Esophagus squamous epithelium (tissue), 5 donors: ENCODE measurements at regions not wholly inside any gene's neighbourhood (a gene's known extent, or its start where the extent isn't known, plus 50 kb on each side); places are given as distances from the start of the nearest gene placed in this dataset.

Source experiments
- DNase-seq: peaks from one replicate; lab custom pipeline; 2025; lab: John Stamatoyannopoulos, UW
- H3K27ac ChIP-seq, 4 donors: fragments of 200-600 bp; sonication (generic); one replicate each; pipeline ENCODE4 v1.5.1; 2016 to 2019; ENCODE audit warnings: mild to moderate bottlenecking in 1 of 4
- H3K27me3 ChIP-seq, 4 donors: fragments of 200-600 bp; sonication (generic); 1 replicate in 3 of 4; 2 replicates in 1 of 4; pipeline versions ENCODE4 v1.5.1 to v1.6.0; 2017 to 2021; ENCODE audit warnings: antibody characterized with exemption in 1 of 4
- H3K36me3 ChIP-seq, 3 donors: fragments of 200-600 bp; sonication (generic); one replicate each; pipeline ENCODE4 v1.5.1; 2016 to 2019
- H3K4me1 ChIP-seq, 3 donors: fragments of 200-600 bp; sonication (generic); one replicate each; pipeline ENCODE4 v1.5.1; 2017 to 2019
- H3K4me3 ChIP-seq, 4 donors: fragments of 200-600 bp; sonication (generic); 1 replicate in 3 of 4; 2 replicates in 1 of 4; pipeline ENCODE4 v1.5.1; 2016 to 2019; ENCODE audit warnings: mild to moderate bottlenecking in 2 of 4, moderate library complexity in 1 of 4
- H3K9me3 ChIP-seq, 3 donors: fragments of 200-600 bp; sonication (generic); one replicate each; pipeline ENCODE4 v1.5.1; 2016 to 2019
- POLR2A ChIP-seq, 4 donors: fragments of 450-650 bp; IDR thresholded peaks; one replicate each; pipeline ENCODE4 v1.6.1; 2017; ENCODE audit warnings: antibody characterized with exemption in 4 of 4, mild to moderate bottlenecking in 4 of 4, moderate library complexity in 3 of 4
- WGBS, 2 donors: methylation state at CpG; one replicate each; pipeline ENCODE4 v1.1.5; 2018; 5-methylcytosine and 5-hydroxymethylcytosine counted together
- intact Hi-C: fragments of 100-400 bp; cut with DNase I; formaldehyde crosslinking; loops from one replicate; pipeline ENCODE4 v1.15.0; 2022
- TF ChIP-seq, protein P1 (sequence below), 6 experiments: fragments of 450-650 bp in 4 of 6; fragments of 200-600 bp in 2 of 6; sonication (generic) in 2 of 6; IDR thresholded peaks; one replicate each; pipeline ENCODE4 v1.5.1; 2016 to 2019; ENCODE audit warnings: antibody characterized with exemption in 6 of 6, mild to moderate bottlenecking in 4 of 6, moderate library complexity in 4 of 6
- donor health status: DM: yes; HTN: yes; CAD: no.

GRCh38 chr18:29080946-29081345, 904.0 kb upstream of the CDH2 start:
- 72 to 85% methylated on average over 3 of the region's 3 CpGs for WGBS, 2 donors
- intact Hi-C loops = no loop called here
- TF ChIP-seq, protein P1, sequence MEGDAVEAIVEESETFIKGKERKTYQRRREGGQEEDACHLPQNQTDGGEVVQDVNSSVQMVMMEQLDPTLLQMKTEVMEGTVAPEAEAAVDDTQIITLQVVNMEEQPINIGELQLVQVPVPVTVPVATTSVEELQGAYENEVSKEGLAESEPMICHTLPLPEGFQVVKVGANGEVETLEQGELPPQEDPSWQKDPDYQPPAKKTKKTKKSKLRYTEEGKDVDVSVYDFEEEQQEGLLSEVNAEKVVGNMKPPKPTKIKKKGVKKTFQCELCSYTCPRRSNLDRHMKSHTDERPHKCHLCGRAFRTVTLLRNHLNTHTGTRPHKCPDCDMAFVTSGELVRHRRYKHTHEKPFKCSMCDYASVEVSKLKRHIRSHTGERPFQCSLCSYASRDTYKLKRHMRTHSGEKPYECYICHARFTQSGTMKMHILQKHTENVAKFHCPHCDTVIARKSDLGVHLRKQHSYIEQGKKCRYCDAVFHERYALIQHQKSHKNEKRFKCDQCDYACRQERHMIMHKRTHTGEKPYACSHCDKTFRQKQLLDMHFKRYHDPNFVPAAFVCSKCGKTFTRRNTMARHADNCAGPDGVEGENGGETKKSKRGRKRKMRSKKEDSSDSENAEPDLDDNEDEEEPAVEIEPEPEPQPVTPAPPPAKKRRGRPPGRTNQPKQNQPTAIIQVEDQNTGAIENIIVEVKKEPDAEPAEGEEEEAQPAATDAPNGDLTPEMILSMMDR (IDR thresholded peaks at IDR 0.05) = no peak
- no peak for TF ChIP-seq POLR2A (IDR thresholded peaks at IDR 0.05)
- no peak for DNase-seq
- H3K4me1 ChIP-seq = peaks cover 0 to 4% (median 0%) of the 10 kb centered on the region in 3 donors
- no peak overlapping the region for H3K4me3 ChIP-seq
- no peak overlapping the region for H3K27ac ChIP-seq
- H3K36me3 ChIP-seq = no peaks in the 10 kb centered on the region
- no peaks in the 10 kb centered on the region for H3K9me3 ChIP-seq
- no peaks in the 10 kb centered on the region for H3K27me3 ChIP-seq

DNA sequence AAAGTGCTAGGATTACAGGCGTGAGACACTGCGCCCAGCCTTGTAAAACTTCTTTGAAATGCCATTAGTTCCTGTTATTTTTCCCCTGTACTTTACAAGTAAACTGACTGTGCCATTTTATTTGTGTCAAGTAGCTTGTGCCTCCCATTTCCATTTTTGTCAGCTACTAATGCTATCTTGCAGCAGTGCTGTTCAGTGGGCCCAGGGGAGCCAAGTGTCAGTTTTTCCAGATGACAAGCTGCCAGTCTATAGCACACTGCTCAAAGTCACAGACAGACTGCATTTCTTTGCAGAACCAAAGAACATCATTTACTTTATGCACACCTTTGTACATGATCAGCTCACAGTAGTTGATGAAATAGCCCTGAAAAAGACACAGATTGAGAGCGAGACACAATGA, 901.3 kb upstream of the CDH2 start:
- Histone ChIP-seq H3K4me3 (no peak overlapping the region), H3K9me3 (no peaks in the 10 kb centered on the region), H3K27ac (no peak overlapping the region), H3K36me3 (no peaks in the 10 kb centered on the region), H3K27me3 (no peaks in the 10 kb centered on the region), H3K4me1 (no peaks in the 10 kb centered on the region)
- intact Hi-C loops = no loop called here
- DNase-seq = no peak
- 74 to 92% methylated on average over 3 of the region's 3 CpGs for WGBS, 2 donors
- TF ChIP-seq, protein P1 (IDR thresholded peaks at IDR 0.05) = no peak
- TF ChIP-seq POLR2A (IDR thresholded peaks at IDR 0.05) = no peak

GRCh38 chr18:29077344-29077743, 900.4 kb upstream of the CDH2 start:
- 93 to 94% methylated on average over 5 of the region's 5 CpGs for WGBS, 2 donors
- intact Hi-C loops = no loop called here
- Histone ChIP-seq H3K27me3 (no peaks in the 10 kb centered on the region), H3K9me3 (no peaks in the 10 kb centered on the region), H3K36me3 (no peaks in the 10 kb centered on the region), H3K4me1 (no peaks in the 10 kb centered on the region), H3K4me3 (no peak overlapping the region), H3K27ac (no peak overlapping the region)
- no peak for DNase-seq
- TF ChIP-seq, protein P1 (IDR thresholded peaks at IDR 0.05) = no peak
- no peak for TF ChIP-seq POLR2A (IDR thresholded peaks at IDR 0.05)

GRCh38 chr18:29076645-29077044, 899.7 kb upstream of the CDH2 start:
- intact Hi-C loops = no loop called here
- no peak overlapping the region for H3K4me3 ChIP-seq
- H3K9me3 ChIP-seq = no peaks in the 10 kb centered on the region
- WGBS, 2 donors = 53 to 55% methylated on average over 2 of the region's 2 CpGs
- H3K4me1 ChIP-seq = no peaks in the 10 kb centered on the region
- no peaks in the 10 kb centered on the region for H3K36me3 ChIP-seq
- no peaks in the 10 kb centered on the region for H3K27me3 ChIP-seq
- no peak for DNase-seq
- TF ChIP-seq, protein P1 (IDR thresholded peaks at IDR 0.05) = no peak
- no peak for TF ChIP-seq POLR2A (IDR thresholded peaks at IDR 0.05)
- no peak overlapping the region for H3K27ac ChIP-seq

- H3K36me3 ChIP-seq = no peaks in the 10 kb centered on the region
- no peaks in the 10 kb centered on the region for H3K9me3 ChIP-seq
- intact Hi-C loops = no loop called here
- 44 to 50% methylated on average over 2 of the region's 2 CpGs for WGBS, 2 donors
- no peaks in the 10 kb centered on the region for H3K27me3 ChIP-seq
- no peaks in the 10 kb centered on the region for H3K4me1 ChIP-seq
- no peak for DNase-seq
- no peak for TF ChIP-seq POLR2A (IDR thresholded peaks at IDR 0.05)
- TF ChIP-seq, protein P1 (IDR thresholded peaks at IDR 0.05) = no peak
- no peak overlapping the region for H3K4me3 ChIP-seq
- H3K27ac ChIP-seq = no peak overlapping the region
These were observed 897.2 kb upstream of the CDH2 start for GRCh38 chr18:29074147-29074546.
